Hepatocyte (in vitro differentiated cells): ENCODE measurements at regions not wholly inside any gene's neighbourhood (a gene's known extent, or its start where the extent isn't known, plus 50 kb on each side); places are given as distances from the start of the nearest gene placed in this dataset.

Source experiments
- DNase-seq: peaks from one replicate; pipeline ENCODE4 v3.0.0-alpha.2; 2016; ENCODE audit warnings: low spot score
- H2AFZ ChIP-seq: fragments of 200-600 bp; sonication (generic); 2 replicates; pipeline ENCODE4 v1.6.0; 2016; ENCODE audit warnings: antibody characterized with exemption, mild to moderate bottlenecking
- H3K27ac ChIP-seq: fragments of 200-600 bp; sonication (generic); 2 replicates; pipeline ENCODE4 v1.5.1; 2016; ENCODE audit warnings: mild to moderate bottlenecking
- H3K27me3 ChIP-seq: fragments of 200-600 bp; sonication (generic); 2 replicates; pipeline ENCODE4 v1.6.1; 2016
- H3K36me3 ChIP-seq: fragments of 200-600 bp; sonication (generic); replicated peaks from 2 replicates; pipeline ENCODE4 v1.5.1; 2016; ENCODE audit warnings: low read depth; ENCODE audit not compliant: insufficient read depth
- H3K4me1 ChIP-seq: fragments of 200-600 bp; sonication (generic); 2 replicates; pipeline ENCODE4 v1.5.1; 2016; ENCODE audit warnings: mild to moderate bottlenecking, moderate library complexity; ENCODE audit not compliant: insufficient read depth
- H3K4me2 ChIP-seq: fragments of 200-600 bp; sonication (generic); 2 replicates; pipeline ENCODE4 v1.6.0; 2016
- H3K4me3 ChIP-seq: fragments of 200-600 bp; sonication (generic); 2 replicates; pipeline ENCODE4 v1.5.1; 2016; ENCODE audit warnings: mild to moderate bottlenecking
- H3K79me2 ChIP-seq: fragments of 200-600 bp; sonication (generic); 2 replicates; pipeline ENCODE4 v1.6.0; 2017; ENCODE audit warnings: mild to moderate bottlenecking
- H3K9me2 ChIP-seq: fragments of 200-600 bp; sonication (generic); replicated peaks from 2 replicates; pipeline ENCODE4 v1.6.0; 2017; ENCODE audit warnings: mild to moderate bottlenecking; ENCODE audit not compliant: insufficient read depth
- H3K9me3 ChIP-seq: fragments of 200-600 bp; sonication (generic); 2 replicates; pipeline ENCODE4 v1.5.1; 2016; ENCODE audit warnings: low read depth, mild to moderate bottlenecking
- H4K20me1 ChIP-seq: fragments of 200-600 bp; sonication (generic); 2 replicates; pipeline ENCODE4 v1.6.0; 2016; ENCODE audit warnings: mild to moderate bottlenecking; ENCODE audit not compliant: insufficient read depth, poor library complexity, severe bottlenecking
- EZH2 ChIP-seq: fragments of 200-600 bp; sonication (generic); IDR thresholded peaks from 2 replicates; pipeline ENCODE4 v1.6.1; 2016; ENCODE audit warnings: antibody characterized with exemption, mild to moderate bottlenecking, borderline replicate concordance
- EZH2phosphoT487 ChIP-seq: fragments of 200-600 bp; sonication (generic); IDR thresholded peaks from one replicate; pipeline ENCODE4 v1.6.1; 2018; ENCODE audit warnings: antibody characterized with exemption, mild to moderate bottlenecking, low read depth, moderate library complexity; ENCODE audit not compliant: unreplicated experiment, severe bottlenecking
- WGBS: methylation state at CpG from one replicate; pipeline ENCODE4 v1.1.6; 2016; ENCODE audit warnings: low lambda C conversion rate; ENCODE audit errors: missing lambda C conversion rate; 5-methylcytosine and 5-hydroxymethylcytosine counted together
- TF ChIP-seq, protein P1 (sequence below): fragments of 200-600 bp; sonication (generic); IDR thresholded peaks from 2 replicates; pipeline ENCODE4 v1.5.1; 2016; ENCODE audit warnings: antibody characterized with exemption, mild to moderate bottlenecking; ENCODE audit not compliant: poor library complexity

DNA sequence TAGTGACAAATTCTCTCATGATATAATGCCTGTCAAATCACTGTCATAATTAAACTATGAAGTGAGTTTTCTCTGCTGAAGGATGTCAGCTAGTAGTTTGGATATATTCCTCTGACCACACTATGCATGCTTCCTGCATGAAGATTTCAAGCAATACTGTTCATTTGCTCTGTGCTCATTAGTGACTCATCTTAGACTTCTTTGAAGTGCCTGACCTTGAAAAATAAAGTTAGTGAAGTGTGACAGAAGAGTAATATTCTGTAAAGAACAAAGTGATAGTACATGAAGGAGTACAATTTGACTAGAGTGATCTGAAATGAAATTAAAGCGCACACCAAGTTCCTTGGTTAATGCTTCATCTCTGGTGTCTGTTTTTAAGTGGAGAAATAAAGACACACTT is 629.5 kb upstream of the ANO3 start:
- H3K36me3 ChIP-seq = no peaks in the 10 kb centered on the region
- no peak for DNase-seq
- WGBS = 91% methylated on average over 1 of the region's 1 CpG
- no peaks in the 10 kb centered on the region for H3K9me2 ChIP-seq
- H4K20me1 ChIP-seq = no peaks in the 10 kb centered on the region
- no peak overlapping the region for H3K4me2 ChIP-seq
- TF ChIP-seq, protein P1, sequence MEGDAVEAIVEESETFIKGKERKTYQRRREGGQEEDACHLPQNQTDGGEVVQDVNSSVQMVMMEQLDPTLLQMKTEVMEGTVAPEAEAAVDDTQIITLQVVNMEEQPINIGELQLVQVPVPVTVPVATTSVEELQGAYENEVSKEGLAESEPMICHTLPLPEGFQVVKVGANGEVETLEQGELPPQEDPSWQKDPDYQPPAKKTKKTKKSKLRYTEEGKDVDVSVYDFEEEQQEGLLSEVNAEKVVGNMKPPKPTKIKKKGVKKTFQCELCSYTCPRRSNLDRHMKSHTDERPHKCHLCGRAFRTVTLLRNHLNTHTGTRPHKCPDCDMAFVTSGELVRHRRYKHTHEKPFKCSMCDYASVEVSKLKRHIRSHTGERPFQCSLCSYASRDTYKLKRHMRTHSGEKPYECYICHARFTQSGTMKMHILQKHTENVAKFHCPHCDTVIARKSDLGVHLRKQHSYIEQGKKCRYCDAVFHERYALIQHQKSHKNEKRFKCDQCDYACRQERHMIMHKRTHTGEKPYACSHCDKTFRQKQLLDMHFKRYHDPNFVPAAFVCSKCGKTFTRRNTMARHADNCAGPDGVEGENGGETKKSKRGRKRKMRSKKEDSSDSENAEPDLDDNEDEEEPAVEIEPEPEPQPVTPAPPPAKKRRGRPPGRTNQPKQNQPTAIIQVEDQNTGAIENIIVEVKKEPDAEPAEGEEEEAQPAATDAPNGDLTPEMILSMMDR = no peak
- TF ChIP-seq EZH2 = no peak
- no peak for TF ChIP-seq EZH2phosphoT487
- no peak overlapping the region for H2AFZ ChIP-seq
- H3K27ac ChIP-seq = no peak overlapping the region
- no peaks in the 10 kb centered on the region for H3K4me1 ChIP-seq
- no peaks in the 10 kb centered on the region for H3K79me2 ChIP-seq
- H3K4me3 ChIP-seq = no peak overlapping the region
- no peaks in the 10 kb centered on the region for H3K9me3 ChIP-seq
- H3K27me3 ChIP-seq = no peaks in the 10 kb centered on the region

DNA sequence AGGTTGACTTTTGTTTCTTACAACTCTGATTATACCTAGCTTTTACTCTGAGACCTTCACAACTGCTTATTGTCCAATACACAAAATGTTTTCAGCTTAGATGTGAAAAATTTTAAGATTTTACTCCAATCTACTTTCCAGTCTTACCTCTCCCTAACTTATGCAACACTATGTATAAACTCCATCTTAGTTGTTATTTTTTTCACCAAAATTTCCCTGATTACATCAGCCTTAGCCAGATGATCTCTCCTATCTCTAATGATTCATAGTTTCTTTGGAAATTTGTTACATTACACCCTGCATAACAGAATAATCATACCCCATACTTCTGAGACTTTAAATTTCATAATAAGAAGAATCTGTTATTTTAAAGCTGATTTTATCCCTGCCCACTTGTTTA is 621.0 kb upstream of the ANO3 start:
- H3K27me3 ChIP-seq = no peaks in the 10 kb centered on the region
- no peaks in the 10 kb centered on the region for H3K4me1 ChIP-seq
- H3K9me2 ChIP-seq = no peaks in the 10 kb centered on the region
- no peaks in the 10 kb centered on the region for H3K9me3 ChIP-seq
- H3K4me2 ChIP-seq = no peak overlapping the region
- H3K79me2 ChIP-seq = no peaks in the 10 kb centered on the region
- H4K20me1 ChIP-seq = no peaks in the 10 kb centered on the region
- no peak overlapping the region for H2AFZ ChIP-seq
- H3K4me3 ChIP-seq = no peak overlapping the region
- no peak for DNase-seq
- no peaks in the 10 kb centered on the region for H3K36me3 ChIP-seq
- no peak for TF ChIP-seq EZH2
- TF ChIP-seq, protein P1 = no peak
- TF ChIP-seq EZH2phosphoT487 = no peak
- no peak overlapping the region for H3K27ac ChIP-seq

DNA sequence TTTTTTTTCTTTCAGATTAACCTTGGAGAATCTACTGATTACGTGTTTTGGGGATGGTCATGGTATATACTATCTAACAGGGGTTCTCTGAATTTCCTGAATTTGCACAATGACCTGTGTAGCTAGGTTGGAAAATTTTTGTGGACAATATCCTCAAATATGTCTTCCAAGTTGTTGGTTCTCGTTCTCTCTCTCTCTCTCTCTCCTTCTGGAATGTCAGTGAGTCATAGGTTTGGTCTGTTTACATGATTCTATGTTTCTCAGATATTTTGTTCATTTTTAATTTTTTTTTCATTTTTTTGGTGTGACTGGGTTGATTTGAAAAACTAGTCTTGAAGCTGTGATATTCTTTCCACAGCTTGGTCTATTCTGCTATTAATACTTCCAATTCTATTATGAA is 604.0 kb upstream of the ANO3 start:
- Histone ChIP-seq H3K4me1 (no peaks in the 10 kb centered on the region), H3K36me3 (no peaks in the 10 kb centered on the region), H3K27me3 (no peaks in the 10 kb centered on the region), H3K9me3 (no peaks in the 10 kb centered on the region), H4K20me1 (no peaks in the 10 kb centered on the region), H3K4me2 (no peak overlapping the region), H3K9me2 (no peaks in the 10 kb centered on the region), H3K4me3 (no peak overlapping the region), H2AFZ (no peak overlapping the region), H3K27ac (no peak overlapping the region), H3K79me2 (no peaks in the 10 kb centered on the region)
- no peak for DNase-seq
- WGBS = 66% methylated on average over 2 of the region's 2 CpGs
- TF ChIP-seq EZH2 (no peak), EZH2phosphoT487 (no peak)
- TF ChIP-seq, protein P1 = no peak

DNA sequence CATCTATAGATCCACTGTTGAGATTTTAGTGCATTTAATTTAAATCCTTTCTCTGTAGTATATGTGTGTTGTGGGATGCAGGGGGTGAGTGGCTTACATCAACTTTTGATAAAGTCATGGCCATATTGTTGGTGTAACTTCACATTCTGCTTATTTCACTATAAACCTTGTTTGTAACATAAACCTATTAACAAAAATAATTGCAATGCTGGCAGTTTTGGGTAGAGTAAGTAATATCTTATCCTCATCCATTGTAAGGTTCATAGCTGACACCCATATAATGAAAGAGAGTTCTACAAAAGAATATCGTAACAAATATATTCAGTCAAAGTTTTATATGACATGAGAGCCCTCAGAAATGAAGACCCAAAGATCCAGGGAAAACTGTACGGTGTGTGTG is 601.7 kb upstream of the ANO3 start:
- Histone ChIP-seq H3K36me3 (no peaks in the 10 kb centered on the region), H3K27me3 (no peaks in the 10 kb centered on the region), H3K9me3 (no peaks in the 10 kb centered on the region), H3K27ac (no peak overlapping the region), H3K4me3 (no peak overlapping the region), H3K79me2 (no peaks in the 10 kb centered on the region), H3K4me1 (no peaks in the 10 kb centered on the region), H3K9me2 (no peaks in the 10 kb centered on the region), H3K4me2 (no peak overlapping the region), H2AFZ (no peak overlapping the region), H4K20me1 (no peaks in the 10 kb centered on the region)
- 96% methylated on average over 2 of the region's 2 CpGs for WGBS
- no peak for DNase-seq
- TF ChIP-seq, protein P1 = no peak
- no peak for TF ChIP-seq EZH2
- TF ChIP-seq EZH2phosphoT487 = no peak
